SK-N-SH (cell line): ENCODE measurements at regions not wholly inside any gene's neighbourhood (a gene's known extent, or its start where the extent isn't known, plus 50 kb on each side); places are given as distances from the start of the nearest gene placed in this dataset.

Experiments used
- GABPA ChIP-seq: IDR thresholded peaks from 2 replicates; pipeline ENCODE4 v1.4.0; 2012; ENCODE audit warnings: low read depth, mild to moderate bottlenecking
- NRF1 ChIP-seq: IDR thresholded peaks from 2 replicates; pipeline ENCODE4 v1.6.1; 2012; ENCODE audit warnings: low read depth, mild to moderate bottlenecking, low read length
- RCOR1 ChIP-seq: fragments of 150-350 bp; IDR thresholded peaks from 2 replicates; pipeline ENCODE4 v1.6.1; 2017; ENCODE audit warnings: antibody characterized with exemption, low read length
- RFX5 ChIP-seq: IDR thresholded peaks from 2 replicates; pipeline ENCODE4 v1.6.1; 2012; ENCODE audit warnings: mild to moderate bottlenecking, improper control_type of control experiment, low read length
- RXRA ChIP-seq: IDR thresholded peaks from 2 replicates; pipeline ENCODE4 v1.4.0; 2012; ENCODE audit warnings: low read depth, mild to moderate bottlenecking, borderline replicate concordance
- SMC3 ChIP-seq: IDR thresholded peaks from 2 replicates; pipeline ENCODE4 v1.6.1; 2012; ENCODE audit warnings: low read depth, low read length, improper control_type of control experiment
- TAF1 ChIP-seq: IDR thresholded peaks from 2 replicates; pipeline ENCODE4 v1.6.1; 2012; ENCODE audit warnings: low read depth, mild to moderate bottlenecking, low read length, moderate library complexity, borderline replicate concordance
- YY1 ChIP-seq: IDR thresholded peaks from 2 replicates; pipeline ENCODE4 v1.4.0; 2012; ENCODE audit warnings: low read depth, mild to moderate bottlenecking
- TF ChIP-seq, protein P1 (sequence below): fragments of 200-600 bp; sonication (generic); IDR thresholded peaks from 2 replicates; pipeline ENCODE4 v1.6.1; 2017; ENCODE audit warnings: antibody characterized with exemption, mild to moderate bottlenecking, moderate library complexity
- TF ChIP-seq, protein P2 (sequence below): IDR thresholded peaks from 2 replicates; pipeline ENCODE4; 2012
- TF ChIP-seq, protein P3 (sequence below): IDR thresholded peaks from 2 replicates; pipeline ENCODE4 v1.4.0; 2012; ENCODE audit warnings: low read depth, borderline replicate concordance
- TF ChIP-seq, protein P4 (sequence below): IDR thresholded peaks from 2 replicates; pipeline ENCODE4 v1.6.1; 2012; ENCODE audit warnings: mild to moderate bottlenecking, low read depth, low read length, moderate library complexity

DNA sequence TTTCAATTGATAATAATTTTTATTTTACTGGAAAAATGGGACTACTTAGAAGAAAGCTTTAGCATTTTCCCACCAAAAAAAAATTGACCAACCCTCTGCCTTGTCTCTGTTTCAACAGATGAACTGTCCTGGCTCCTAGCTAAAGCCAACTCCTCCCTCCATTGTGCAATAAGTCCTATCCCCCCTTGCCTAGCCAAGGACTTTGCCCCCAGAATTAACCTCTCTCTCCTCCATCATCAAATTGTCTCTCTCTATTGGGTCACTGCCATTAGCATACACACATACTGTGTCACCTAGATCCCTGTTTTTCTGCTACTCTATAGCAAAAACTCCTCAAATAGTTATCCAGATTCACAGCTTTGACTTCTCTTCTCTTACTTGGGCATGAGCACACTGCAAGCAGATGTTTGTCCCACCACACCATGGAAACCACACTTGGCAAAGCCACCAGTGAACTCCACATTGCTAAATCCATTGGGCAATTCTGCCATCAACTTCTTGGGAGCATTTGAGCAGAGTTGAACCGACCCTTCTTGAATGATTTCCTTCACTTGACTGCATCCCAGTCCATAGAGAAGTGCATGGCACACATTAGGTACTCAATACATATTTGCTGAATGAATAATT, 91.4 kb upstream of the NEBL start:
- TF ChIP-seq YY1 = no peak
- no peak for TF ChIP-seq RCOR1
- TF ChIP-seq RFX5 = no peak
- TF ChIP-seq, protein P1, sequence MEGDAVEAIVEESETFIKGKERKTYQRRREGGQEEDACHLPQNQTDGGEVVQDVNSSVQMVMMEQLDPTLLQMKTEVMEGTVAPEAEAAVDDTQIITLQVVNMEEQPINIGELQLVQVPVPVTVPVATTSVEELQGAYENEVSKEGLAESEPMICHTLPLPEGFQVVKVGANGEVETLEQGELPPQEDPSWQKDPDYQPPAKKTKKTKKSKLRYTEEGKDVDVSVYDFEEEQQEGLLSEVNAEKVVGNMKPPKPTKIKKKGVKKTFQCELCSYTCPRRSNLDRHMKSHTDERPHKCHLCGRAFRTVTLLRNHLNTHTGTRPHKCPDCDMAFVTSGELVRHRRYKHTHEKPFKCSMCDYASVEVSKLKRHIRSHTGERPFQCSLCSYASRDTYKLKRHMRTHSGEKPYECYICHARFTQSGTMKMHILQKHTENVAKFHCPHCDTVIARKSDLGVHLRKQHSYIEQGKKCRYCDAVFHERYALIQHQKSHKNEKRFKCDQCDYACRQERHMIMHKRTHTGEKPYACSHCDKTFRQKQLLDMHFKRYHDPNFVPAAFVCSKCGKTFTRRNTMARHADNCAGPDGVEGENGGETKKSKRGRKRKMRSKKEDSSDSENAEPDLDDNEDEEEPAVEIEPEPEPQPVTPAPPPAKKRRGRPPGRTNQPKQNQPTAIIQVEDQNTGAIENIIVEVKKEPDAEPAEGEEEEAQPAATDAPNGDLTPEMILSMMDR = no peak
- TF ChIP-seq RXRA = no peak
- no peak for TF ChIP-seq GABPA
- TF ChIP-seq, protein P2, sequence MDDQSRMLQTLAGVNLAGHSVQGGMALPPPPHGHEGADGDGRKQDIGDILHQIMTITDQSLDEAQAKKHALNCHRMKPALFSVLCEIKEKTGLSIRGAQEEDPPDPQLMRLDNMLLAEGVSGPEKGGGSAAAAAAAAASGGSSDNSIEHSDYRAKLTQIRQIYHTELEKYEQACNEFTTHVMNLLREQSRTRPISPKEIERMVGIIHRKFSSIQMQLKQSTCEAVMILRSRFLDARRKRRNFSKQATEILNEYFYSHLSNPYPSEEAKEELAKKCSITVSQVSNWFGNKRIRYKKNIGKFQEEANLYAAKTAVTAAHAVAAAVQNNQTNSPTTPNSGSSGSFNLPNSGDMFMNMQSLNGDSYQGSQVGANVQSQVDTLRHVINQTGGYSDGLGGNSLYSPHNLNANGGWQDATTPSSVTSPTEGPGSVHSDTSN = no peak
- TF ChIP-seq SMC3 = no peak
- TF ChIP-seq TAF1 = no peak
- TF ChIP-seq NRF1 = no peak
- TF ChIP-seq, protein P3, sequence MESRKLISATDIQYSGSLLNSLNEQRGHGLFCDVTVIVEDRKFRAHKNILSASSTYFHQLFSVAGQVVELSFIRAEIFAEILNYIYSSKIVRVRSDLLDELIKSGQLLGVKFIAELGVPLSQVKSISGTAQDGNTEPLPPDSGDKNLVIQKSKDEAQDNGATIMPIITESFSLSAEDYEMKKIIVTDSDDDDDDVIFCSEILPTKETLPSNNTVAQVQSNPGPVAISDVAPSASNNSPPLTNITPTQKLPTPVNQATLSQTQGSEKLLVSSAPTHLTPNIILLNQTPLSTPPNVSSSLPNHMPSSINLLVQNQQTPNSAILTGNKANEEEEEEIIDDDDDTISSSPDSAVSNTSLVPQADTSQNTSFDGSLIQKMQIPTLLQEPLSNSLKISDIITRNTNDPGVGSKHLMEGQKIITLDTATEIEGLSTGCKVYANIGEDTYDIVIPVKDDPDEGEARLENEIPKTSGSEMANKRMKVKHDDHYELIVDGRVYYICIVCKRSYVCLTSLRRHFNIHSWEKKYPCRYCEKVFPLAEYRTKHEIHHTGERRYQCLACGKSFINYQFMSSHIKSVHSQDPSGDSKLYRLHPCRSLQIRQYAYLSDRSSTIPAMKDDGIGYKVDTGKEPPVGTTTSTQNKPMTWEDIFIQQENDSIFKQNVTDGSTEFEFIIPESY = no peak
- TF ChIP-seq, protein P4, sequence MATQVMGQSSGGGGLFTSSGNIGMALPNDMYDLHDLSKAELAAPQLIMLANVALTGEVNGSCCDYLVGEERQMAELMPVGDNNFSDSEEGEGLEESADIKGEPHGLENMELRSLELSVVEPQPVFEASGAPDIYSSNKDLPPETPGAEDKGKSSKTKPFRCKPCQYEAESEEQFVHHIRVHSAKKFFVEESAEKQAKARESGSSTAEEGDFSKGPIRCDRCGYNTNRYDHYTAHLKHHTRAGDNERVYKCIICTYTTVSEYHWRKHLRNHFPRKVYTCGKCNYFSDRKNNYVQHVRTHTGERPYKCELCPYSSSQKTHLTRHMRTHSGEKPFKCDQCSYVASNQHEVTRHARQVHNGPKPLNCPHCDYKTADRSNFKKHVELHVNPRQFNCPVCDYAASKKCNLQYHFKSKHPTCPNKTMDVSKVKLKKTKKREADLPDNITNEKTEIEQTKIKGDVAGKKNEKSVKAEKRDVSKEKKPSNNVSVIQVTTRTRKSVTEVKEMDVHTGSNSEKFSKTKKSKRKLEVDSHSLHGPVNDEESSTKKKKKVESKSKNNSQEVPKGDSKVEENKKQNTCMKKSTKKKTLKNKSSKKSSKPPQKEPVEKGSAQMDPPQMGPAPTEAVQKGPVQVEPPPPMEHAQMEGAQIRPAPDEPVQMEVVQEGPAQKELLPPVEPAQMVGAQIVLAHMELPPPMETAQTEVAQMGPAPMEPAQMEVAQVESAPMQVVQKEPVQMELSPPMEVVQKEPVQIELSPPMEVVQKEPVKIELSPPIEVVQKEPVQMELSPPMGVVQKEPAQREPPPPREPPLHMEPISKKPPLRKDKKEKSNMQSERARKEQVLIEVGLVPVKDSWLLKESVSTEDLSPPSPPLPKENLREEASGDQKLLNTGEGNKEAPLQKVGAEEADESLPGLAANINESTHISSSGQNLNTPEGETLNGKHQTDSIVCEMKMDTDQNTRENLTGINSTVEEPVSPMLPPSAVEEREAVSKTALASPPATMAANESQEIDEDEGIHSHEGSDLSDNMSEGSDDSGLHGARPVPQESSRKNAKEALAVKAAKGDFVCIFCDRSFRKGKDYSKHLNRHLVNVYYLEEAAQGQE = no peak
